ENCODE measurements at regions not wholly inside any gene's neighbourhood (a gene's known extent, or its start where the extent isn't known, plus 50 kb on each side); places are given as distances from the start of the nearest gene placed in this dataset.

GRCh38 chr11:112773264-112773663, 188.0 kb upstream of the NCAM1 start:
- H3K36me3 ChIP-seq, result no peaks in the 10 kb centered on the region
- TF ChIP-seq, protein P1, sequence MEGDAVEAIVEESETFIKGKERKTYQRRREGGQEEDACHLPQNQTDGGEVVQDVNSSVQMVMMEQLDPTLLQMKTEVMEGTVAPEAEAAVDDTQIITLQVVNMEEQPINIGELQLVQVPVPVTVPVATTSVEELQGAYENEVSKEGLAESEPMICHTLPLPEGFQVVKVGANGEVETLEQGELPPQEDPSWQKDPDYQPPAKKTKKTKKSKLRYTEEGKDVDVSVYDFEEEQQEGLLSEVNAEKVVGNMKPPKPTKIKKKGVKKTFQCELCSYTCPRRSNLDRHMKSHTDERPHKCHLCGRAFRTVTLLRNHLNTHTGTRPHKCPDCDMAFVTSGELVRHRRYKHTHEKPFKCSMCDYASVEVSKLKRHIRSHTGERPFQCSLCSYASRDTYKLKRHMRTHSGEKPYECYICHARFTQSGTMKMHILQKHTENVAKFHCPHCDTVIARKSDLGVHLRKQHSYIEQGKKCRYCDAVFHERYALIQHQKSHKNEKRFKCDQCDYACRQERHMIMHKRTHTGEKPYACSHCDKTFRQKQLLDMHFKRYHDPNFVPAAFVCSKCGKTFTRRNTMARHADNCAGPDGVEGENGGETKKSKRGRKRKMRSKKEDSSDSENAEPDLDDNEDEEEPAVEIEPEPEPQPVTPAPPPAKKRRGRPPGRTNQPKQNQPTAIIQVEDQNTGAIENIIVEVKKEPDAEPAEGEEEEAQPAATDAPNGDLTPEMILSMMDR (IDR thresholded peaks at IDR 0.05), result no peak
- H3K27ac ChIP-seq, result no peak overlapping the region
- H3K4me1 ChIP-seq, result peaks cover 0 to 35% (median 16%) of the 10 kb centered on the region in 12 donors
- ATAC-seq, result no peak
- H3K27me3 ChIP-seq, result no peaks in the 10 kb centered on the region
- intact Hi-C loops (cut with DNase I), result loop anchor here in 1 of 10 donors (10.0 kb wide), 1 partner anchor 118 kb away; no protein-coding TSS in a partner anchor
- no peak overlapping the region for H3K4me3 ChIP-seq
- no peaks in the 10 kb centered on the region for H3K9me3 ChIP-seq
- DNase-seq, result no peak
- 73 to 83% (median 78%) methylated on average over 4 of the region's 4 CpGs for WGBS, 4 donors

- intact Hi-C loops (cut with DNase I), result loop anchor here in 3 of 10 donors (5.0 to 10.0 kb wide), 3 partner anchors 122 to 185 kb away; partner anchors contain the start of gene NCAM1 (in 1 of the 3)
- peaks cover 0 to 48% (median 24%) of the 10 kb centered on the region in 12 donors for H3K4me1 ChIP-seq
- no peak for DNase-seq
- peak in 1 of 2 donors; percentile 17 for TF ChIP-seq POLR2A (IDR thresholded peaks at IDR 0.05)
- TF ChIP-seq, protein P1 (IDR thresholded peaks at IDR 0.05), result no peak
- H3K9me3 ChIP-seq, result no peaks in the 10 kb centered on the region
- ATAC-seq, result peak; percentile 35 to 65 (median 55)
- H3K27ac ChIP-seq, result peak overlapping the region in 11 of 12 donors; percentile 18 to 84 (median 74)
- 47 to 58% (median 51%) methylated on average over 5 of the region's 5 CpGs for WGBS, 4 donors
- no peaks in the 10 kb centered on the region for H3K36me3 ChIP-seq
- H3K27me3 ChIP-seq, result no peaks in the 10 kb centered on the region
- H3K4me3 ChIP-seq, result no peak overlapping the region
These were observed 184.4 kb upstream of the NCAM1 start for GRCh38 chr11:112776834-112777233.

- H3K4me3 ChIP-seq, result no peak overlapping the region
- no peak for TF ChIP-seq POLR2A (IDR thresholded peaks at IDR 0.05)
- TF ChIP-seq, protein P1 (IDR thresholded peaks at IDR 0.05), result no peak
- ATAC-seq (peak in 2 of 4 donors; percentile 33 to 45), DNase-seq (peak in 1 of 5 donors; percentile 58)
- 20 to 27% (median 25%) methylated on average over 12 of the region's 12 CpGs for WGBS, 4 donors
- peaks cover 0 to 48% (median 24%) of the 10 kb centered on the region in 12 donors for H3K4me1 ChIP-seq
- H3K36me3 ChIP-seq, result no peaks in the 10 kb centered on the region
- H3K27me3 ChIP-seq, result no peaks in the 10 kb centered on the region
- H3K9me3 ChIP-seq, result no peaks in the 10 kb centered on the region
- intact Hi-C loops (cut with DNase I), result loop anchor here in 3 of 10 donors (5.0 to 10.0 kb wide), 3 partner anchors 123 to 185 kb away; partner anchors contain the start of gene NCAM1 (in 1 of the 3)
- peak overlapping the region; percentile 18 to 84 (median 70) for H3K27ac ChIP-seq
These were observed 183.9 kb upstream of the NCAM1 start for GRCh38 chr11:112777283-112777751.

DNA sequence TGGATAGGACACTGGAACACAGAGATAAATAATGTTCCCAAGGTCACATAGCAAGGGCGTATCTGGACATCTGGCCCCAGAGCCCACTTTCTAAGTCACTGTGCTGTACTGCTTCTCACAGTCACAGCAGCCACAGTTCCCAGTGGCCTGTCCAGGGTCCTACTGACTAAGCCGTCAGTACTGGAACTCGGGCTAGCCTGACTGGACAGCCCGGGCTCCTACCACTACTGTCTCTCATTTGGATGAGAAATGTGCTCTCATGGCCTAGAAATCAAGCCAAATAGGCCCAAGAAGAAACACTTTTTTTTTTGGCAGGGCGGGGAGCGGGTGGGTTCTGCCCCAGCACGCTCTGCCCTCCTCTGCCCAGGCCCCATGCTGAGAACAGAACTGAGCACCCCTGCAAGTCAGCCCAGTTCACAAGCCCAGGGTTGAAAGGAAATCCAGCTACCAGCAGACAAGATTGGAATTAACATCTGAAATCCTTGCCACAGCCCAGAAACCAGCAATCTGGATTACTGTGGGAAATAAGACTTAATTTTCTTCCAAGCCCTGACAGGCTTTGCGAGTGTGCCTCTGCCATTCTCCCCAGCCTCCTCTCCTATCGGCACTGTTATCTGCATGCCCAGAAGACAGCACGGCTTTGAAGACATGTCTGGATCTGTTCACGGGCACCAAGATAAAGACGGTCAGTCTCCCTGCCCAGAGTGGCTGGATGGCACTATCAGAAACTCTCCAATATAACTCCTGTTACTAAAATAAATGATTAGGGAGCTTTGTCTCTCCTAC, 182.9 kb upstream of the NCAM1 start:
- Histone ChIP-seq H3K9me3 (no peaks in the 10 kb centered on the region), H3K4me3 (no peak overlapping the region), H3K27ac (peak overlapping the region; percentile 18 to 84 (median 70)), H3K4me1 (peaks cover 0 to 48% (median 24%) of the 10 kb centered on the region in 12 donors), H3K27me3 (no peaks in the 10 kb centered on the region), H3K36me3 (no peaks in the 10 kb centered on the region)
- 52 to 61% (median 56%) methylated on average over 11 to 12 of the region's 12 CpGs for WGBS, 4 donors
- TF ChIP-seq, protein P1 (IDR thresholded peaks at IDR 0.05), result no peak
- TF ChIP-seq POLR2A (IDR thresholded peaks at IDR 0.05), result no peak
- no peak for DNase-seq
- peak in 3 of 4 donors; percentile 35 to 58 (median 40) for ATAC-seq
- intact Hi-C loops (cut with DNase I), result loop anchor here in 3 of 10 donors (5.0 to 10.0 kb wide), 3 partner anchors 123 to 184 kb away; partner anchors contain the start of gene NCAM1 (in 1 of the 3)
